H1 (cell line): ENCODE measurements at regions not wholly inside any gene's neighbourhood (a gene's known extent, or its start where the extent isn't known, plus 50 kb on each side); places are given as distances from the start of the nearest gene placed in this dataset.

ENCODE experiments used
- CTCF ChIA-PET: fragments of 300-600 bp; sonication (Branson Sonifier 250); formaldehyde crosslinking; loops from one replicate; lab custom pipeline; 2021; ENCODE audit not compliant: partially characterized antibody; lab: Charles Lee
- POLR2A ChIA-PET: fragments of 300-600 bp; sonication (Branson Sonifier 250); formaldehyde crosslinking; loops from one replicate; lab custom pipeline; 2021; ENCODE audit warnings: inconsistent platforms; ENCODE audit not compliant: partially characterized antibody; lab: Charles Lee
- DNase-seq, 2 experiments: peaks; one replicate each; pipeline versions ENCODE4 v3.0.0 to v3.0.0-alpha.2; 2010 to 2022; ENCODE audit warnings: low spot score in 2 of 2, low read depth in 1 of 2, mixed read lengths in 1 of 2
- FAIRE-seq: peaks from 2 replicates; lab custom pipeline; 2011; peaks lifted over from hg19 to GRCh38; lab: Jason Lieb, UNC
- H2AFZ ChIP-seq: 2 replicates; pipeline ENCODE4 v1.8.1; 2012; ENCODE audit warnings: low read length, inconsistent platforms
- H2AK5ac ChIP-seq: 2 replicates; pipeline ENCODE4 v1.6.1; 2013; ENCODE audit warnings: low read depth, low read length
- H2BK120ac ChIP-seq: replicated peaks from 2 replicates; pipeline ENCODE3; 2013; ENCODE audit warnings: low read depth, low read length, inconsistent platforms
- H2BK12ac ChIP-seq: 2 replicates; pipeline ENCODE4 v1.6.1; 2013; ENCODE audit warnings: low read depth, low read length
- H2BK15ac ChIP-seq: 2 replicates; pipeline ENCODE4 v1.6.1; 2013; ENCODE audit warnings: low read length
- H2BK20ac ChIP-seq: 2 replicates; pipeline ENCODE4 v1.6.1; 2013; ENCODE audit warnings: low read length
- H2BK5ac ChIP-seq: 2 replicates; pipeline ENCODE4 v1.6.1; 2013; ENCODE audit warnings: low read depth, low read length
- H3K14ac ChIP-seq: 2 replicates; pipeline ENCODE4 v1.6.1; 2013; ENCODE audit warnings: inconsistent platforms; ENCODE audit not compliant: insufficient read length
- H3K18ac ChIP-seq: 2 replicates; pipeline ENCODE4 v1.6.1; 2013; ENCODE audit warnings: low read length; ENCODE audit errors: extremely low read depth
- H3K23ac ChIP-seq: 2 replicates; pipeline ENCODE4 v1.6.1; 2013; ENCODE audit warnings: inconsistent platforms; ENCODE audit not compliant: insufficient read length
- H3K23me2 ChIP-seq: 2 replicates; pipeline ENCODE4 v1.6.1; 2013; ENCODE audit warnings: low read depth, low read length
- H3K27ac ChIP-seq: 2 replicates; pipeline ENCODE4 v1.6.1; 2011; ENCODE audit warnings: low read depth, low read length, inconsistent platforms
- H3K27me3 ChIP-seq, 4 experiments: replicated peaks in 1 of 4; 1 replicate in 1 of 4; 2 replicates in 3 of 4; pipeline versions ENCODE4 v1.6.1 to v1.8.1; 2011 to 2013; ENCODE audit warnings: low read length in 3 of 4, mild to moderate bottlenecking in 3 of 4, inconsistent platforms in 2 of 4, mixed read lengths in 2 of 4, moderate library complexity in 1 of 4; ENCODE audit not compliant: control insufficient read depth in 3 of 4, insufficient read depth in 3 of 4; ENCODE audit errors: extremely low read depth in 1 of 4
- H3K36me3 ChIP-seq, 4 experiments: 2 replicates each; pipeline versions ENCODE4 v1.6.1 to v1.8.1; 2011 to 2013; ENCODE audit warnings: mild to moderate bottlenecking in 4 of 4, low read length in 3 of 4, moderate library complexity in 2 of 4, control low read depth in 1 of 4, inconsistent platforms in 1 of 4; ENCODE audit not compliant: insufficient read depth in 4 of 4, control insufficient read depth in 2 of 4
- H3K4ac ChIP-seq: replicated peaks from 2 replicates; pipeline ENCODE3; 2013; ENCODE audit warnings: low read length, low read depth, mixed read lengths, inconsistent platforms; ENCODE audit not compliant: insufficient read length
- H3K4me1 ChIP-seq, 4 experiments: replicated peaks in 1 of 4; 1 replicate in 1 of 4; 2 replicates in 3 of 4; pipeline versions ENCODE4 v1.6.1 to v1.8.1; 2011 to 2013; ENCODE audit warnings: low read length in 3 of 4, inconsistent platforms in 2 of 4, mixed read lengths in 1 of 4; ENCODE audit not compliant: insufficient read depth in 4 of 4, control insufficient read depth in 3 of 4
- H3K4me2 ChIP-seq, 2 experiments: 2 replicates each; pipeline versions ENCODE4 v1.6.1 to v1.8.1; 2011 to 2013; ENCODE audit warnings: low read depth in 2 of 2, low read length in 2 of 2, control low read depth in 1 of 2, inconsistent platforms in 1 of 2, mild to moderate bottlenecking in 1 of 2; ENCODE audit not compliant: insufficient read depth in 1 of 2
- H3K4me3 ChIP-seq, 4 experiments: fragments of 200-600, 300-600 bp in 1 of 4; sonication (generic), shearing (Covaris generic), sonication (Bioruptor Twin) in 1 of 4; 2 replicates each; pipeline versions ENCODE4 v1.5.1 to v1.8.1; 2011 to 2016; ENCODE audit warnings: low read length in 4 of 4, low read depth in 3 of 4, control low read depth in 2 of 4, inconsistent platforms in 2 of 4, mild to moderate bottlenecking in 2 of 4, mixed read lengths in 1 of 4, moderate library complexity in 1 of 4; ENCODE audit not compliant: insufficient read depth in 2 of 4; ENCODE audit errors: extremely low read depth in 1 of 4
- H3K56ac ChIP-seq: replicated peaks from 2 replicates; pipeline ENCODE3; 2013; ENCODE audit warnings: low read depth, mild to moderate bottlenecking, mixed read lengths, low read length, inconsistent platforms; ENCODE audit not compliant: insufficient read length
- H3K79me1 ChIP-seq: 2 replicates; pipeline ENCODE4 v1.6.1; 2013; ENCODE audit warnings: low read depth, low read length, control low read depth
- H3K79me2 ChIP-seq, 2 experiments: 2 replicates each; pipeline versions ENCODE4 v1.6.1 to v1.8.1; 2012 to 2013; ENCODE audit warnings: low read length in 2 of 2, mild to moderate bottlenecking in 2 of 2, inconsistent platforms in 1 of 2; ENCODE audit not compliant: insufficient read depth in 2 of 2, control insufficient read depth in 1 of 2
- H3K9ac ChIP-seq, 4 experiments: replicated peaks in 1 of 4; 1 replicate in 1 of 4; 2 replicates in 3 of 4; pipeline versions ENCODE4 v1.6.1 to v1.8.1; 2011 to 2013; ENCODE audit warnings: low read depth in 3 of 4, low read length in 3 of 4, control low read depth in 2 of 4, mild to moderate bottlenecking in 2 of 4, moderate library complexity in 2 of 4, inconsistent platforms in 1 of 4; ENCODE audit errors: extremely low read depth in 1 of 4
- H3K9me3 ChIP-seq, 2 experiments: 2 replicates each; pipeline versions ENCODE4 v1.6.1 to v1.8.1; 2012 to 2013; ENCODE audit warnings: mild to moderate bottlenecking in 2 of 2, moderate library complexity in 2 of 2, control low read depth in 1 of 2, inconsistent platforms in 1 of 2, low read depth in 1 of 2, low read length in 1 of 2, mixed read lengths in 1 of 2; ENCODE audit not compliant: insufficient read depth in 2 of 2
- H4K20me1 ChIP-seq, 2 experiments: replicated peaks in 1 of 2; 2 replicates each; pipeline versions ENCODE3 to v1.8.1; 2011 to 2013; ENCODE audit warnings: inconsistent platforms in 2 of 2, low read length in 2 of 2, mild to moderate bottlenecking in 1 of 2; ENCODE audit not compliant: insufficient read depth in 2 of 2, control insufficient read depth in 1 of 2
- H4K5ac ChIP-seq: 2 replicates; pipeline ENCODE4 v1.6.1; 2013; ENCODE audit warnings: low read length, low read depth, mixed read lengths, inconsistent platforms; ENCODE audit not compliant: insufficient read length
- H4K8ac ChIP-seq: 2 replicates; pipeline ENCODE4 v1.8.0; 2013; ENCODE audit warnings: mild to moderate bottlenecking, moderate library complexity, low read length, inconsistent platforms; ENCODE audit not compliant: insufficient read depth; ENCODE audit errors: extremely low read depth
- H4K91ac ChIP-seq: replicated peaks from 2 replicates; pipeline ENCODE3; 2013; ENCODE audit warnings: low read length, mixed read lengths, inconsistent platforms; ENCODE audit not compliant: insufficient read length
- KDM1A ChIP-seq: fragments of 200-600, 300-600 bp; sonication (generic); IDR thresholded peaks from 2 replicates; pipeline ENCODE4 v1.7.1; 2016; ENCODE audit warnings: mild to moderate bottlenecking, low read length, borderline replicate concordance
- NRF1 ChIP-seq: IDR thresholded peaks from 2 replicates; pipeline ENCODE4 v1.6.1; 2011; ENCODE audit warnings: mild to moderate bottlenecking, low read depth, low read length, improper control_type of control experiment
- RAD21 ChIP-seq, 2 experiments: IDR thresholded peaks in 1 of 2; conservative IDR thresholded peaks in 1 of 2; 2 replicates each; pipeline ENCODE4 v1.6.1; 2011; ENCODE audit warnings: low read depth in 2 of 2, low read length in 2 of 2, improper control_type of control experiment in 1 of 2, inconsistent platforms in 1 of 2, mild to moderate bottlenecking in 1 of 2, moderate library complexity in 1 of 2
- TBP ChIP-seq: IDR thresholded peaks from 2 replicates; pipeline ENCODE4 v1.6.1; 2011; ENCODE audit warnings: low read depth, low read length, improper control_type of control experiment
- WGBS, 2 experiments: shearing (Covaris generic) in 1 of 2; methylation state at CpG; one replicate each; pipeline versions ENCODE4 v1.1.6 to v1.1.7; 2013 to 2015; ENCODE audit warnings: low lambda C conversion rate in 2 of 2, mixed read lengths in 2 of 2, inconsistent platforms in 1 of 2, low coverage in 1 of 2, missing lambda C conversion rate in 1 of 2; ENCODE audit not compliant: insufficient replicate concordance in 2 of 2, insufficient coverage in 1 of 2, insufficient read length in 1 of 2; ENCODE audit errors: extremely low coverage in 1 of 2, missing lambda C conversion rate in 1 of 2; 5-methylcytosine and 5-hydroxymethylcytosine counted together

DNA sequence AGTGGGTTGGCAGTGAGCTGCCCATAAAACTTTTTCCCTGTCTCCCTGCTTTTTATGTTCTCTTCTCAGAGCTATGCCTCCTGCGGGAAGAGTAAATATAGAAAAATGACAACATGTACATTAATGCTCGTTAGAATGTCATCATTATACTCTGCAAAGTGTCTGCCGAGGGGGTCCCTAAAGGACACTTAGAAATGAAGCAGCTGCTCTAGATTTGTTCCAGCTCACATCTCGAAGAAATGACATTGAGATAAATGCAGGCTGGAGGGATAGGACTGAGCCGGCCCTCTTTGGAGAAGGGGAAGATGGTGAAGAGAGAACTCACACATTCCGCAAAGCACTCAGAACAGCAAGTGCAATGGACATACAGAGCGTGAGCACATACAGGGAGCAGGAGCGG lies 240.0 kb downstream of the NXPE2 start:
- no peak overlapping the region for H4K8ac ChIP-seq
- H2BK120ac ChIP-seq = no peak overlapping the region
- H4K20me1 ChIP-seq = no peaks in the 10 kb centered on the region
- FAIRE-seq (no peak), DNase-seq (no peak)
- POLR2A ChIA-PET = no interaction called here
- no peaks in the 10 kb centered on the region for H3K36me3 ChIP-seq
- TF ChIP-seq NRF1 = no peak
- no peak for TF ChIP-seq KDM1A
- no peak for TF ChIP-seq TBP
- TF ChIP-seq RAD21 (IDR thresholded peaks at IDR 0.05 in 1 of 2, conservative IDR thresholded peaks at IDR 0.05 in 1 of 2; ENCODE audit: low read depth in 2 of 2, low read length in 2 of 2) = no peak
- no peak overlapping the region for H4K91ac ChIP-seq
- H3K27ac ChIP-seq = no peak overlapping the region
- H3K4me1 ChIP-seq = no peaks in the 10 kb centered on the region
- H3K18ac ChIP-seq = no peak overlapping the region
- H2AFZ ChIP-seq = no peak overlapping the region
- no peak overlapping the region for H3K9ac ChIP-seq
- no peak overlapping the region for H2BK15ac ChIP-seq
- H3K4ac ChIP-seq = no peak overlapping the region
- no peak overlapping the region for H2BK20ac ChIP-seq
- H2BK5ac ChIP-seq = no peak overlapping the region
- H3K4me3 ChIP-seq = no peak overlapping the region
- no peak overlapping the region for H4K5ac ChIP-seq
- H3K56ac ChIP-seq = no peak overlapping the region
- no peaks in the 10 kb centered on the region for H3K79me1 ChIP-seq
- no peak overlapping the region for H3K4me2 ChIP-seq
- no peaks in the 10 kb centered on the region for H3K9me3 ChIP-seq
- H3K23ac ChIP-seq = no peak overlapping the region
- no peak overlapping the region for H3K14ac ChIP-seq
- WGBS, 2 experiments = 82% methylated on average over 8 of the region's 8 CpGs; no CpG with 5 or more reads in 1 of the 2 experiments
- no peaks in the 10 kb centered on the region for H3K23me2 ChIP-seq
- H2BK12ac ChIP-seq = no peak overlapping the region
- H3K79me2 ChIP-seq = no peaks in the 10 kb centered on the region
- H2AK5ac ChIP-seq = no peak overlapping the region
- CTCF ChIA-PET = interaction anchor here (0.5 to 4.6 kb wide), 5 partner anchors 8 to 86 kb away, joined by 3 to 28 read pairs (median 3); no protein-coding TSS in a partner anchor
- no peaks in the 10 kb centered on the region for H3K27me3 ChIP-seq
